NCI-H226 (cell line): ENCODE measurements at regions not wholly inside any gene's neighbourhood (a gene's known extent, or its start where the extent isn't known, plus 50 kb on each side); places are given as distances from the start of the nearest gene placed in this dataset.

Source experiments
- DNase-seq: peaks from one replicate; pipeline ENCODE4 v3.0.0-alpha.2; 2015

- DNase-seq: peak; percentile 96
Measured at GRCh38 chr11:56932572-56933220, 56.0 kb upstream of the OR5AK2 start.

- no peak for DNase-seq
Measured at GRCh38 chr11:56923116-56923515, 65.6 kb upstream of the OR5AK2 start.

- DNase-seq: no peak
Measured at GRCh38 chr11:56922421-56922820, 66.3 kb upstream of the OR5AK2 start.

GRCh38 chr11:56917708-56918400, 70.9 kb upstream of the OR5AK2 start:
- peak; percentile 22 for DNase-seq

GRCh38 chr11:56916587-56916986, 72.1 kb upstream of the OR5AK2 start:
- no peak for DNase-seq

- no peak for DNase-seq
Measured at GRCh38 chr11:56916162-56916561, 72.6 kb upstream of the OR5AK2 start.

- no peak for DNase-seq
Measured at GRCh38 chr11:56911312-56911711, 77.4 kb upstream of the OR5AK2 start.

GRCh38 chr11:56910785-56911184, 77.9 kb upstream of the OR5AK2 start:
- peak; percentile 24 for DNase-seq

GRCh38 chr11:56910046-56910773, 78.5 kb upstream of the OR5AK2 start:
- no peak for DNase-seq

- no peak for DNase-seq
Measured at GRCh38 chr11:56909563-56909962, 79.2 kb upstream of the OR5AK2 start.

- no peak for DNase-seq
Measured at GRCh38 chr11:56909080-56909479, 79.6 kb upstream of the OR5AK2 start.

GRCh38 chr11:56906683-56907148, 82.0 kb upstream of the OR5AK2 start:
- DNase-seq: peak; percentile 30

GRCh38 chr11:56905936-56906335, 82.8 kb upstream of the OR5AK2 start:
- peak; percentile 16 for DNase-seq

- DNase-seq: no peak
Measured at GRCh38 chr11:56905442-56905841, 83.3 kb upstream of the OR5AK2 start.

- DNase-seq: no peak
Measured at GRCh38 chr11:56898856-56899255, 89.9 kb upstream of the OR5AK2 start.

- DNase-seq: no peak
Measured at GRCh38 chr11:56890584-56891305, 98.0 kb upstream of the OR5AK2 start.

- DNase-seq: no peak
Measured at GRCh38 chr11:56889986-56890385, 98.7 kb upstream of the OR5AK2 start.

- DNase-seq: no peak
Measured at GRCh38 chr11:56887940-56888339, 100.8 kb upstream of the OR5AK2 start.

GRCh38 chr11:56886455-56886854, 102.3 kb upstream of the OR5AK2 start:
- no peak for DNase-seq

GRCh38 chr11:56885854-56886253, 102.9 kb upstream of the OR5AK2 start:
- DNase-seq: no peak

- no peak for DNase-seq
Measured at GRCh38 chr11:56885177-56885576, 103.5 kb upstream of the OR5AK2 start.

- DNase-seq: no peak
Measured at GRCh38 chr11:56883371-56883987, 105.2 kb upstream of the OR5AK2 start.
